ENCODE measurements at regions not wholly inside any gene's neighbourhood (a gene's known extent, or its start where the extent isn't known, plus 50 kb on each side); places are given as distances from the start of the nearest gene placed in this dataset.

DNA sequence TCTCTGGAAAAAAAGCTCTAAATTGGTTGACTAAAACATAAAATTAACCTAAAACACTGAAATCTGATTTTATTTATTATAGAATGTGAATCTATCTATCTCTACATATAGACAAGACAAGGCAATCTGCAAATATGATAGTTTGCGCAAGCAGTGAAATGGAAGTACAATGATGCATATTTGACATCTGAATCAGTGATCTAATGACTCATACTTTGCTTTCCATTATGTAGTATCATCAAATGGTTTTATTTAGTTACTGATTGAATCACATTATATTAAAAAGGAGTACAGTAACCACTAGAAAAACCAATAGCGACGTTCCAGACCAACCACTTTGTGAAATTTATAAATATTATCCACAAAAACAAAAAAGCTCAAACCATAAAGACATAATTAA is 1969.3 kb downstream of the PCDH7 start:
- TF ChIP-seq, protein P1, sequence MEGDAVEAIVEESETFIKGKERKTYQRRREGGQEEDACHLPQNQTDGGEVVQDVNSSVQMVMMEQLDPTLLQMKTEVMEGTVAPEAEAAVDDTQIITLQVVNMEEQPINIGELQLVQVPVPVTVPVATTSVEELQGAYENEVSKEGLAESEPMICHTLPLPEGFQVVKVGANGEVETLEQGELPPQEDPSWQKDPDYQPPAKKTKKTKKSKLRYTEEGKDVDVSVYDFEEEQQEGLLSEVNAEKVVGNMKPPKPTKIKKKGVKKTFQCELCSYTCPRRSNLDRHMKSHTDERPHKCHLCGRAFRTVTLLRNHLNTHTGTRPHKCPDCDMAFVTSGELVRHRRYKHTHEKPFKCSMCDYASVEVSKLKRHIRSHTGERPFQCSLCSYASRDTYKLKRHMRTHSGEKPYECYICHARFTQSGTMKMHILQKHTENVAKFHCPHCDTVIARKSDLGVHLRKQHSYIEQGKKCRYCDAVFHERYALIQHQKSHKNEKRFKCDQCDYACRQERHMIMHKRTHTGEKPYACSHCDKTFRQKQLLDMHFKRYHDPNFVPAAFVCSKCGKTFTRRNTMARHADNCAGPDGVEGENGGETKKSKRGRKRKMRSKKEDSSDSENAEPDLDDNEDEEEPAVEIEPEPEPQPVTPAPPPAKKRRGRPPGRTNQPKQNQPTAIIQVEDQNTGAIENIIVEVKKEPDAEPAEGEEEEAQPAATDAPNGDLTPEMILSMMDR (IDR thresholded peaks at IDR 0.05 in 2 of 3, conservative IDR thresholded peaks at IDR 0.05 in 1 of 3; ENCODE audit: borderline replicate concordance in 1 of 3, insufficient read depth in 1 of 3, low read depth in 2 of 3, low read length in 2 of 3), result no peak
- TF ChIP-seq POLR2A (IDR thresholded peaks at IDR 0.05; ENCODE audit: borderline replicate concordance, extremely low read depth, insufficient read depth, insufficient read length), result no peak
- TF ChIP-seq SIN3A (IDR thresholded peaks at IDR 0.05; ENCODE audit: low read depth), result no peak
- no peak for TF ChIP-seq RAD21 (IDR thresholded peaks at IDR 0.05; ENCODE audit: low read depth)
- no peak for TF ChIP-seq EZH2phosphoT487 (IDR thresholded peaks at IDR 0.05; ENCODE audit: borderline replicate concordance)
- peak; percentile 30; the same call in 1 of the 2 replicates for TF ChIP-seq JUND (IDR thresholded peaks at IDR 0.05)
- no peak for TF ChIP-seq SRF (IDR thresholded peaks at IDR 0.05; ENCODE audit: low read depth)
- no peak for TF ChIP-seq EZH2 (IDR thresholded peaks at IDR 0.05)
- TF ChIP-seq POLR2AphosphoS5 (IDR thresholded peaks at IDR 0.05; ENCODE audit: low read depth, low read length), result no peak
- no peak for TF ChIP-seq EGR1 (IDR thresholded peaks at IDR 0.05; ENCODE audit: low read depth)
- peak; percentile 63 for TF ChIP-seq CEBPB (IDR thresholded peaks at IDR 0.05; ENCODE audit: low read depth)
- TF ChIP-seq MAX (IDR thresholded peaks at IDR 0.05), result no peak
- TF ChIP-seq ELF1 (IDR thresholded peaks at IDR 0.05; ENCODE audit: borderline replicate concordance, low read depth), result no peak
- TF ChIP-seq, protein P2, sequence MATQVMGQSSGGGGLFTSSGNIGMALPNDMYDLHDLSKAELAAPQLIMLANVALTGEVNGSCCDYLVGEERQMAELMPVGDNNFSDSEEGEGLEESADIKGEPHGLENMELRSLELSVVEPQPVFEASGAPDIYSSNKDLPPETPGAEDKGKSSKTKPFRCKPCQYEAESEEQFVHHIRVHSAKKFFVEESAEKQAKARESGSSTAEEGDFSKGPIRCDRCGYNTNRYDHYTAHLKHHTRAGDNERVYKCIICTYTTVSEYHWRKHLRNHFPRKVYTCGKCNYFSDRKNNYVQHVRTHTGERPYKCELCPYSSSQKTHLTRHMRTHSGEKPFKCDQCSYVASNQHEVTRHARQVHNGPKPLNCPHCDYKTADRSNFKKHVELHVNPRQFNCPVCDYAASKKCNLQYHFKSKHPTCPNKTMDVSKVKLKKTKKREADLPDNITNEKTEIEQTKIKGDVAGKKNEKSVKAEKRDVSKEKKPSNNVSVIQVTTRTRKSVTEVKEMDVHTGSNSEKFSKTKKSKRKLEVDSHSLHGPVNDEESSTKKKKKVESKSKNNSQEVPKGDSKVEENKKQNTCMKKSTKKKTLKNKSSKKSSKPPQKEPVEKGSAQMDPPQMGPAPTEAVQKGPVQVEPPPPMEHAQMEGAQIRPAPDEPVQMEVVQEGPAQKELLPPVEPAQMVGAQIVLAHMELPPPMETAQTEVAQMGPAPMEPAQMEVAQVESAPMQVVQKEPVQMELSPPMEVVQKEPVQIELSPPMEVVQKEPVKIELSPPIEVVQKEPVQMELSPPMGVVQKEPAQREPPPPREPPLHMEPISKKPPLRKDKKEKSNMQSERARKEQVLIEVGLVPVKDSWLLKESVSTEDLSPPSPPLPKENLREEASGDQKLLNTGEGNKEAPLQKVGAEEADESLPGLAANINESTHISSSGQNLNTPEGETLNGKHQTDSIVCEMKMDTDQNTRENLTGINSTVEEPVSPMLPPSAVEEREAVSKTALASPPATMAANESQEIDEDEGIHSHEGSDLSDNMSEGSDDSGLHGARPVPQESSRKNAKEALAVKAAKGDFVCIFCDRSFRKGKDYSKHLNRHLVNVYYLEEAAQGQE (IDR thresholded peaks at IDR 0.05; ENCODE audit: low read depth), result no peak

Data from HCT116 (cell line).